GM12874 (cell line): ENCODE measurements at regions not wholly inside any gene's neighbourhood (a gene's known extent, or its start where the extent isn't known, plus 50 kb on each side); places are given as distances from the start of the nearest gene placed in this dataset.

Source experiments
- TF ChIP-seq, protein P1 (sequence below): IDR thresholded peaks from 2 replicates; pipeline ENCODE4 v1.5.1; 2011; ENCODE audit warnings: low read depth, mild to moderate bottlenecking, control low read depth, low read length, moderate library complexity; ENCODE audit not compliant: insufficient read depth

DNA sequence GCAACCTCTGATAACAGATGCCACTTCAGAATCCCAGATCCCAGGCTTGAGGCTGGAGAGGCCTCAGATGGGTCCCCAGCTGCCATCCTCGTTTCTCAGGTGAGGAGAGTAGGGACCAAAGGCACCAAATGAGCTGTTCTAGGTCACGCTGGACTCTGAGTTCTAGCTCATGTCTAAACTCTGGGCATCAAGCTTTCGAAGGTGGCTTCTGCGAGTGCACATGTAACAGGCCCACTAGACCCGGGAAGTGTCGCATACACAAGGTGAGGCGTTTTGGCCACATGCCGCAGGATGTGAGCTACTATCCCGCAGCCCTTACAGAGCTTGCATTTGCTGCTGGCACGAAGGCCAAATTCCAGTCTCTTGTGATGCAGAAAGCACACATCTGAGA lies 355.1 kb upstream of the SHH start:
- TF ChIP-seq, protein P1, sequence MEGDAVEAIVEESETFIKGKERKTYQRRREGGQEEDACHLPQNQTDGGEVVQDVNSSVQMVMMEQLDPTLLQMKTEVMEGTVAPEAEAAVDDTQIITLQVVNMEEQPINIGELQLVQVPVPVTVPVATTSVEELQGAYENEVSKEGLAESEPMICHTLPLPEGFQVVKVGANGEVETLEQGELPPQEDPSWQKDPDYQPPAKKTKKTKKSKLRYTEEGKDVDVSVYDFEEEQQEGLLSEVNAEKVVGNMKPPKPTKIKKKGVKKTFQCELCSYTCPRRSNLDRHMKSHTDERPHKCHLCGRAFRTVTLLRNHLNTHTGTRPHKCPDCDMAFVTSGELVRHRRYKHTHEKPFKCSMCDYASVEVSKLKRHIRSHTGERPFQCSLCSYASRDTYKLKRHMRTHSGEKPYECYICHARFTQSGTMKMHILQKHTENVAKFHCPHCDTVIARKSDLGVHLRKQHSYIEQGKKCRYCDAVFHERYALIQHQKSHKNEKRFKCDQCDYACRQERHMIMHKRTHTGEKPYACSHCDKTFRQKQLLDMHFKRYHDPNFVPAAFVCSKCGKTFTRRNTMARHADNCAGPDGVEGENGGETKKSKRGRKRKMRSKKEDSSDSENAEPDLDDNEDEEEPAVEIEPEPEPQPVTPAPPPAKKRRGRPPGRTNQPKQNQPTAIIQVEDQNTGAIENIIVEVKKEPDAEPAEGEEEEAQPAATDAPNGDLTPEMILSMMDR: no peak

DNA sequence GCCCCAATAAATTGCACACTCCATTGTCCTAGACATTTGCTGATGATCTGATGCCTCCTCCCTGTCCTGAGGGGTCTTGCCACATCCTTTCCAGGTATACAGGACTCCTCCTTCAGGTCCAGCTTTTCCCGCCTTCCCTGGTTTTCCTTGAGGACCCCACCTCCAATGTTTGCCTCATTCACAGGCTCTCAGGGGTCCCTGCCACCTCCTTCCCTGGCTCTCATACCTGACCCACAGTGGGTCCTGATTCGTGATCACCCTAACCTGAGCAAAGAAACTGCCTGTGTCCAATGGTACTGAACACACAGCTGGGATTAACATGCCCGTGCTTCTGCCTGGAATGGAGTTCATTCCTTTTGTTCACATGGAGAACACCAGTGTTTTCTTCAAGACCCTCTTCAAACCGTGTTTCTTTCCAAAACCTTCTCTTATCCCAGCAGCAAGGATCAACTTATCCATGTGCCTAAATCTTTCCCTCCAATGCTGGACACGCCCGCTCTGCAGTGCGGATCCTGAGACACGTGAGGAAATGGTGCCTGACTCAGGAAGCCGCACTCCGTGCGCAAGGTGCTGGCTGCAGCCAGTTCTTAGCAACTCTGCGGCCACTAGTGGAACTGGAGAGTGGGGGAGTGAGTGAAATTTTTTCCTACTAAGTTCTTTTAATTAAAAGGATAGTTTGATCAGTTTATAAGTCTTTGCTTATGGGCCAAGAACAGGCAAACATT lies 354.6 kb upstream of the SHH start:
- TF ChIP-seq, protein P1: no peak

DNA sequence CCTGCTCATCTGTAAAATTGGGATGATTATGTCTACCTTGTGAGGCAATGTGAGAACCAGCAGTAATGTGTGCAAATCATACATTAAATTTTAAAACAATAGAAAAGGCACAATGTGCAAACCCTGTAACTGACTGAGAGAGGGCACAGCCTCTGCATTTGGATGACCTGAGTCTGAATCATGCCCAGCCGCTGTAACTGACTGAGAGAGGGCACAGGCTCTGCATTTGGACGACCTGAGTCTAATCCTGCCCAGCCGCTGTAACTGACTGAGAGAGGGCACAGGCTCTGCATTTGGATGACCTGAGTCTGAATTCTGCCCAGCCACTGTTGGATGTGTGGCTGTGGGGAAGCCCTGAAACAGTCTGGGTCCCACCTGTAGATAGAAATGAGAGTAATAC lies 351.5 kb upstream of the SHH start:
- TF ChIP-seq, protein P1: no peak

DNA sequence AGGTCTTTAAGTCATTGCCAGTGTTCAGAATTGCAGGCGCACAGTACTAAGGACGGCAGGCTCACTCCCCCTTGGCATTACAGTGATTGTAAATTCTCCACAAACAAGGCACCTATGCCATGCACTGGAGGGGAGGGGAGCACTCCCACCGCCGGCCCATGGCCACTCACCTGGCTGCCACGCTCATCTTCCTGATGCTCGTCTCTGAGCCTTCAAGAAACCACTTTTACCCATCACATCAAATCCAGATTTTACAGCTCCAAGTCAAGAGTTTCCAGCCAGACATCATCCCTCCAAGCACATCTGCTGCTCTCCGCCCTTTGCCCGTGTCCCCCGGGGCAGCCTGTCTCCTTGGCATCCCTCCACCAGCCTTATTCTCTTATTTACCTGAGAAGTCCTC lies 350.2 kb upstream of the SHH start:
- TF ChIP-seq, protein P1: no peak

DNA sequence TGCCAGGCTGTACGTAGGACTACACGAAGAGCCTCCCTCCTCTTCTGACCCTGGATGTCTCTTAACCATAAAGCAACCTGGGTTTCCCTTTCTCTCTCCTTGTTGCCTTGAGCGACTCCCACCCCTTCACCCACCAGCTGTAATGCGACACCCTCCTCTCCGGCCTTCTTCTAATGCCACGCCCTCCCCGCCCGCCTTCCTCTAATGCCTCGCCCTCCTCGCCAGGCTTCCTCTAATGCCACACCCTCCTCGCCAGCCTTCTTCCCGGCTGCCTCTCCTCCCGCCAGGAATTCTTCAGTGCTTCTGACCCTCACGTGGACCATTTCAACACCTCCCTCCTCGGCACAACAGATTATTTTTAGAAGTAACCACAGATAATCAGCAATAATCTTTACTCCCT lies 348.5 kb upstream of the SHH start:
- TF ChIP-seq, protein P1: no peak

DNA sequence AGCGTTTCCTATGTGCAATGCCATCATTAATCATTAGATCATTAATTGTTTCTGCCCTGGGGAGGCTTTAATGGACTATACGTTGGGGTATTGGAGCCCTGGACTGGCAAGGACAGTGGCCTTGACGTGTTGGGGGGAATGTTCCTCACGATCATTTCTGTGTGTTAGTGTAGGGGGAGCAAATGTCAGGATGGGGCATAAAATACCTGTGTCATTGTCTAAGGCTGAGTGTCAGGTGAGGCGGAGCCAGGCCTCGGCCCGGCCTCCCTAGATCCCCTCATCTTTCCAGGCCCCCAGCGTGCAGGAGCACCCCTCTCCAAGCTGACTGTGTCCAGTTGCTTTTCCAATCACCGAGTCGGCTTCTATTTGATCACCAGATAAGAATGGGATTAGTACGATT lies 346.4 kb upstream of the SHH start:
- TF ChIP-seq, protein P1: no peak

DNA sequence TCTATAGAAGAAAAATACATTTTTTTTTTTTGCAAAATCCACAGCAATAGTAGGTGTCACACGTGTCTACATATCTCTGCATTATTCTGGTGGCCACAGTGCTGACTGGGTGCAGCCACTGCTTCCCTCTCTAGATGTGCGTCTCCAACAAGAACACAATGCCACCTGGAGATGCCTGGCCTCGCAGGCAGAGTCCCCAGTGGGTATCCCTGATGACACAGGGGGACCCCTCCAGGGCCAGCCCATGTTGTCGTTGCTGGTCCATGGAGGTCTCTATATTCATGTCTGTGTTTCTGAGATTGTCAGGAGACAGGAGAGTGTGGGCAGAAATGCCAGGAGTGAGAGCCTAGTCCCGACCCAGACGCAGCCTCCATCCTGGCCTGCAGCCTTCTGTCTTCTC lies 345.9 kb upstream of the SHH start:
- TF ChIP-seq, protein P1: no peak
